ENCODE measurements at regions not wholly inside any gene's neighbourhood (a gene's known extent, or its start where the extent isn't known, plus 50 kb on each side); places are given as distances from the start of the nearest gene placed in this dataset.
A peak's percentile ranks its signal among the peaks of the same experiment; 100 is the strongest.
"Not testable (repeated sequence)": the region's sequence is repeated elsewhere in the genome, so short reads cannot be mapped to it uniquely, and the experiment has no call there.

- not testable (repeated sequence) for H3K4me3 Mint-ChIP-seq; H3K27ac Mint-ChIP-seq; H3K36me3 Mint-ChIP-seq (ENCODE audit: insufficient read depth in 2 of 2); ATAC-seq (replicated peaks in 1 of 2); H3K4me1 Mint-ChIP-seq (ENCODE audit: low read depth); DNase-seq; H3K9me3 Mint-ChIP-seq
- H3K27me3 Mint-ChIP-seq (ENCODE audit: low read depth): peaks cover 12% of the 10 kb centered on the region
These were observed 178.0 kb upstream of the GALNT15 start for GRCh38 chr3:15996496-15996895.

- peak in 1 of 2 donors; percentile 39 for ATAC-seq (replicated peaks in 1 of 2)
These were observed 177.1 kb upstream of the GALNT15 start for GRCh38 chr3:15997274-15997943.

GRCh38 chr3:15998911-15999310 lies 175.6 kb upstream of the GALNT15 start:
- DNase-seq: no peak
- no peak for ATAC-seq (replicated peaks in 1 of 2)
- Mint-ChIP-seq H3K4me3 (no peak overlapping the region), H3K4me1 (ENCODE audit: low read depth) (peaks cover 8% of the 10 kb centered on the region), H3K9me3 (peaks cover 2 to 3% of the 10 kb centered on the region in 2 donors), H3K36me3 (ENCODE audit: insufficient read depth in 2 of 2) (peaks cover 0 to 4% of the 10 kb centered on the region in 2 donors), H3K27me3 (ENCODE audit: low read depth) (peaks cover 12% of the 10 kb centered on the region), H3K27ac (no peak overlapping the region)

More at GRCh38 chr3:15997274-15997943, 177.1 kb upstream of the GALNT15 start:
- H3K4me1 Mint-ChIP-seq (ENCODE audit: low read depth): peaks cover 8% of the 10 kb centered on the region
- H3K4me3 Mint-ChIP-seq: no peak overlapping the region
- DNase-seq: no peak
- H3K36me3 Mint-ChIP-seq (ENCODE audit: insufficient read depth in 2 of 2): peaks cover 0 to 6% of the 10 kb centered on the region in 2 donors
- no peak overlapping the region for H3K27ac Mint-ChIP-seq
- H3K9me3 Mint-ChIP-seq: peaks cover 2 to 3% of the 10 kb centered on the region in 2 donors
- H3K27me3 Mint-ChIP-seq (ENCODE audit: low read depth): peaks cover 12% of the 10 kb centered on the region

GRCh38 chr3:16004812-16005211 lies 169.7 kb upstream of the GALNT15 start:
- peaks cover 0 to 2% of the 10 kb centered on the region in 2 donors for H3K36me3 Mint-ChIP-seq (ENCODE audit: insufficient read depth in 2 of 2)
- no peaks in the 10 kb centered on the region for H3K4me1 Mint-ChIP-seq (ENCODE audit: low read depth)
- H3K9me3 Mint-ChIP-seq: peaks cover 4% of the 10 kb centered on the region in 2 donors
- ATAC-seq (replicated peaks in 1 of 2) (no peak), DNase-seq (no peak)
- H3K27ac Mint-ChIP-seq: no peak overlapping the region
- peaks cover 20% of the 10 kb centered on the region for H3K27me3 Mint-ChIP-seq (ENCODE audit: low read depth)
- no peak overlapping the region for H3K4me3 Mint-ChIP-seq

GRCh38 chr3:16011376-16011775 lies 163.1 kb upstream of the GALNT15 start:
- Mint-ChIP-seq H3K27me3 (ENCODE audit: low read depth) (peaks cover 17% of the 10 kb centered on the region), H3K4me3 (no peak overlapping the region), H3K4me1 (ENCODE audit: low read depth) (no peaks in the 10 kb centered on the region), H3K36me3 (ENCODE audit: insufficient read depth in 2 of 2) (peaks cover 0 to 2% of the 10 kb centered on the region in 2 donors), H3K9me3 (peaks cover 2 to 6% of the 10 kb centered on the region in 2 donors), H3K27ac (no peak overlapping the region)
- ATAC-seq (replicated peaks in 1 of 2): no peak
- no peak for DNase-seq

DNA sequence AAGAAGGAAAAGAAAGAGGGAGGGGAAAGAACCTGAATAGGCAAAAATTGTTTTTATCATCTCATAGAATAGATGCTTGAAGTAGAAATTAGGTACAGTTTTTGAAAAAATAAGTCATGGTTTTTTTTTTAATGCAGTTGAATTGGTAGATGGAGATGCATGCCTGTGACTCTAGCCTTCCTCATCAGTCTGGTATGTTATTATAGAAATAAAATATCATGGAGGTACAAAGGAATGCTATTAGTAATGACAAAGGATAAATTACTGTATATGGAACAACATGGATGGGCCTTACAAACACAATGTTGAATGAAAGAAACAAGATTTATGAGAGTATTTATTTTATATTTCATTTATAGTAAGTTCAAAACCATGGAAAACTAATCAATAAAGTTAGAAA lies 162.4 kb upstream of the GALNT15 start:
- Mint-ChIP-seq H3K27me3 (ENCODE audit: low read depth) (peaks cover 12% of the 10 kb centered on the region), H3K9me3 (peaks cover 2 to 6% of the 10 kb centered on the region in 2 donors), H3K4me3 (no peak overlapping the region), H3K36me3 (ENCODE audit: insufficient read depth in 2 of 2) (peaks cover 0 to 2% of the 10 kb centered on the region in 2 donors), H3K27ac (no peak overlapping the region), H3K4me1 (ENCODE audit: low read depth) (no peaks in the 10 kb centered on the region)
- ATAC-seq (replicated peaks in 1 of 2) (no peak), DNase-seq (no peak)

DNA sequence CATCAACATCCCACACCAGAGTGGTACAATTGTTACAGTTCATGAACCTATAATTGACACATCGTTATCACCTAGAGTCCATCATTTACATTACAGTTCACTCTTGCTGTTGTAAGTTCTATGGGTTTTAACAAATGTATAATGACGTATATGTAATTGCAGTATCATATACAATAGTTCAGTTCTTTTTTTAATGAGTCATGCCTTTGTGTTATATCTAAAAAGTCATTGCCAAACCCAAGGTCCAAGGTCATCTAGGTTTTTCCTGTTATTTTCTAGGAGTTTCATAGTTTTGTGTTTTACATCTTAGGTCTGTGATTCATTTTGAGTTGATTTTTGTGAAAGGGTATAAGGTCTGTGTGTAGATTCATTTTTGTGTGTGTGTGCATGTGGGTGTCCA lies 160.9 kb upstream of the GALNT15 start:
- Mint-ChIP-seq H3K4me3 (no peak overlapping the region), H3K9me3 (peaks cover 0 to 1% of the 10 kb centered on the region in 2 donors), H3K27ac (no peak overlapping the region), H3K36me3 (ENCODE audit: insufficient read depth in 2 of 2) (no peaks in the 10 kb centered on the region), H3K4me1 (ENCODE audit: low read depth) (no peaks in the 10 kb centered on the region), H3K27me3 (ENCODE audit: low read depth) (peaks cover 5% of the 10 kb centered on the region)
- DNase-seq (no peak), ATAC-seq (replicated peaks in 1 of 2) (no peak)

GRCh38 chr3:16021801-16022200 lies 152.7 kb upstream of the GALNT15 start:
- not testable (repeated sequence) for H3K27me3 Mint-ChIP-seq (ENCODE audit: low read depth); DNase-seq; H3K9me3 Mint-ChIP-seq; H3K4me3 Mint-ChIP-seq; ATAC-seq (replicated peaks in 1 of 2); H3K36me3 Mint-ChIP-seq (ENCODE audit: insufficient read depth in 2 of 2); H3K4me1 Mint-ChIP-seq (ENCODE audit: low read depth)
- H3K27ac Mint-ChIP-seq: peak overlapping the region; percentile 11

- not testable (repeated sequence) for ATAC-seq (replicated peaks in 1 of 2); DNase-seq; H3K27me3 Mint-ChIP-seq (ENCODE audit: low read depth); H3K36me3 Mint-ChIP-seq (ENCODE audit: insufficient read depth in 2 of 2); H3K4me3 Mint-ChIP-seq; H3K9me3 Mint-ChIP-seq; H3K4me1 Mint-ChIP-seq (ENCODE audit: low read depth); H3K27ac Mint-ChIP-seq
These were observed 150.6 kb upstream of the GALNT15 start for GRCh38 chr3:16023881-16024280.

DNA sequence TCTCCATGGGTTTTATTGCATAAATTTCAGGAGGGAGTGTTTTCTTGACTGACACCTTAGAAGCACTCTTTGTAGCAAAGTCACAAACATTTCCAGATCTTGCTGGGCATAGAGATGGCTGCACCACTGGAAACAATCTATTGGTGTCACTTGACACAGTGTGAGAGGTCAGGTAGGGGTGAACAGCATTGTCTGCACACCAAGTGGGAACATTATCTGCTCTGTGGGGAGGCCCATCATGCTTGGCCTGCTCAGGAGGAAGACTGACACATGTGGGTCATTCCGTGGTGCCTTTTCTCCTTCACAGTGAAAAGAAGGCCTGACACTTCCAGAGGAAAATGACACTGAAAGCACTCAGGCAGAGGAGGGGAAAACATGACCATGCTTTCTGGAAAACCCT lies 149.9 kb upstream of the GALNT15 start:
- ATAC-seq (replicated peaks in 1 of 2) (no peak), DNase-seq (no peak)
- H3K27ac Mint-ChIP-seq: no peak overlapping the region
- H3K4me1 Mint-ChIP-seq (ENCODE audit: low read depth): no peaks in the 10 kb centered on the region
- H3K9me3 Mint-ChIP-seq: no peaks in the 10 kb centered on the region
- H3K4me3 Mint-ChIP-seq: no peak overlapping the region
- peaks cover 7% of the 10 kb centered on the region for H3K27me3 Mint-ChIP-seq (ENCODE audit: low read depth)
- H3K36me3 Mint-ChIP-seq (ENCODE audit: insufficient read depth in 2 of 2): no peaks in the 10 kb centered on the region

DNA sequence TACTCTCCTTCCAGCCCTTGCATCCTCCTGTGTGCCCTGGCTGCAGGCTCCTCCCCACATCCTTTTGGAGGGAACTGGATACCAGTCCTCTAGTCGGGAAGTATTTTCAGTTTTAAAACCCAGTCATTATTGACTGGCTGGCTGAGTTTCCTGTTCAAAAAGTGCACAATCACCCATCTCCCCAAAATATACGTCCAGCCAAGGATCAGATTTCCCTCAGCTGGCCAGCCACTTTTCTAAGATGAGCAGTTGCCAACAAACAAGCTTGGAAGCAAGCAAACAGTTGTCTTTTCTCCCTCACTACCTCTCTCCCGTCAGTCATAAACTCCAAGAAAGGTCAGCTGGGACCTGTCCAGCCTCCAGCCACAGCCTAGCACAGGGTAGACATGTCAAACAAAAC lies 147.7 kb upstream of the GALNT15 start:
- ATAC-seq (replicated peaks in 1 of 2) (no peak), DNase-seq (no peak)
- Mint-ChIP-seq H3K4me3 (no peak overlapping the region), H3K4me1 (ENCODE audit: low read depth) (no peaks in the 10 kb centered on the region), H3K36me3 (ENCODE audit: insufficient read depth in 2 of 2) (no peaks in the 10 kb centered on the region), H3K27ac (no peak overlapping the region), H3K9me3 (no peaks in the 10 kb centered on the region), H3K27me3 (ENCODE audit: low read depth) (peaks cover 7% of the 10 kb centered on the region)

- H3K4me3 Mint-ChIP-seq: no peak overlapping the region
- H3K27me3 Mint-ChIP-seq (ENCODE audit: low read depth): peaks cover 6% of the 10 kb centered on the region
- no peak overlapping the region for H3K27ac Mint-ChIP-seq
- H3K4me1 Mint-ChIP-seq (ENCODE audit: low read depth): no peaks in the 10 kb centered on the region
- no peaks in the 10 kb centered on the region for H3K36me3 Mint-ChIP-seq (ENCODE audit: insufficient read depth in 2 of 2)
- DNase-seq (no peak), ATAC-seq (replicated peaks in 1 of 2) (no peak)
- H3K9me3 Mint-ChIP-seq: no peaks in the 10 kb centered on the region
These were observed 145.9 kb upstream of the GALNT15 start for GRCh38 chr3:16028604-16029003.

DNA sequence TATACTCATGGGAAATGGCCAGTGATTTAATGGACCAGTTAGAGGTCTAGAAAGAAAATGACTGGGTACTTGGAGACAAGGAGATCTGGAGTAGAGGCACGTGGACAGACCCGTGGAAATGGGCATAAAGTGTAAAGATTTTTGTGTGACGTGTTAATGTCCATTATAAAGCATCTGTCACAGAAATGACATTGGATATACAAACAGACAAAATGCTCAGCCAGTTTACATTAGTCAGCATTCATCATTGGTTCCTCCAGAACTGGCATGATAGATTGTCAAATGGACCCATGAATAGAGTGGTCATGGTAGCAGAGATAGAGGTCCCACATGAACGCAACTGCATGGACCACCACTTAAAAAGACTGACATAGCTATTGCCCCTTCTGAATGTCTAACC lies 144.1 kb upstream of the GALNT15 start:
- DNase-seq (no peak), ATAC-seq (replicated peaks in 1 of 2) (no peak)
- Mint-ChIP-seq H3K4me1 (ENCODE audit: low read depth) (no peaks in the 10 kb centered on the region), H3K4me3 (no peak overlapping the region), H3K9me3 (no peaks in the 10 kb centered on the region), H3K36me3 (ENCODE audit: insufficient read depth in 2 of 2) (no peaks in the 10 kb centered on the region), H3K27ac (no peak overlapping the region), H3K27me3 (ENCODE audit: low read depth) (peaks cover 6% of the 10 kb centered on the region)

DNA sequence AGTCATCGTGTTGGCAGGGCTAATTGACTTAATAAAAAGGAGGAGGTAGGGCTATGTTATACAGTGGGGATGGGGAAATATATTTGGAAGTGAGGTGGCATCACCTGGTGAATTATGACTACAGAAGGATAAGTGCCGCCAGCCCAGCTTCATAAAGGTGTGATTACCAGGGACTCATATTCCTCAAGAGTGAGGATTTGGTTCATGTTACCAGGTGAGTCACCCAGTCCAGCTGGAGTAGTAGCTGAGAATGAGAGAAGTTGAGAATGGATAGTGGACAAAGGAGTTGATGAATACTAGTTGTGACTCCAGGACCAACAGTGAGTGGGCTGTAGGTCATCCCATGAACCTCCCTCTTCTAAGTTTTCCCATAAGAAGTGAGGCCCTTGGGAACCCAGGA lies 143.0 kb upstream of the GALNT15 start:
- no peak for DNase-seq
- ATAC-seq (replicated peaks in 1 of 2): no peak
- Mint-ChIP-seq H3K4me3 (no peak overlapping the region), H3K9me3 (no peaks in the 10 kb centered on the region), H3K36me3 (ENCODE audit: insufficient read depth in 2 of 2) (no peaks in the 10 kb centered on the region), H3K4me1 (ENCODE audit: low read depth) (no peaks in the 10 kb centered on the region), H3K27me3 (ENCODE audit: low read depth) (peaks cover 6% of the 10 kb centered on the region), H3K27ac (no peak overlapping the region)
